Vagina (tissue), 2 donors: ENCODE measurements at regions not wholly inside any gene's neighbourhood (a gene's known extent, or its start where the extent isn't known, plus 50 kb on each side); places are given as distances from the start of the nearest gene placed in this dataset.
"Not testable (repeated sequence)": the region's sequence is repeated elsewhere in the genome, so short reads cannot be mapped to it uniquely, and the experiment has no call there.

Experiments used
- DNase-seq, 2 donors: peaks; one replicate each; pipeline ENCODE4 v3.0.0-alpha.2; 2017; ENCODE audit errors: extremely low spot score in 2 of 2
- H3K27ac ChIP-seq: fragments of 200-600 bp; sonication (generic); one replicate; pipeline ENCODE4 v1.5.1; 2019
- H3K27me3 ChIP-seq: fragments of 200-600 bp; sonication (generic); one replicate; pipeline ENCODE4 v1.5.1; 2019
- H3K36me3 ChIP-seq, 2 donors: fragments of 200-600 bp; sonication (generic); one replicate each; pipeline ENCODE4 v1.5.1; 2017 to 2019
- H3K4me1 ChIP-seq: fragments of 200-600 bp; sonication (generic); one replicate; pipeline ENCODE4 v1.5.1; 2019
- H3K4me3 ChIP-seq, 2 donors: fragments of 200-600 bp; sonication (generic); 1 replicate in 1 of 2; 2 replicates in 1 of 2; pipeline ENCODE4 v1.5.1; 2016 to 2019
- H3K9me3 ChIP-seq: fragments of 200-600 bp; sonication (generic); one replicate; pipeline ENCODE4 v1.5.1; 2019
- CTCF ChIP-seq, 3 experiments: fragments of 450-650 bp in 2 of 3; fragments of 200-600 bp in 1 of 3; sonication (generic) in 1 of 3; IDR thresholded peaks; one replicate each; pipeline ENCODE4 v1.5.1; 2017 to 2019; ENCODE audit warnings: antibody characterized with exemption in 3 of 3, mild to moderate bottlenecking in 2 of 3, moderate library complexity in 2 of 3
- POLR2A ChIP-seq, 2 donors: fragments of 450-650 bp; IDR thresholded peaks; one replicate each; pipeline ENCODE4 v1.6.1; 2017; ENCODE audit warnings: antibody characterized with exemption in 2 of 2, mild to moderate bottlenecking in 2 of 2, moderate library complexity in 2 of 2
- POLR2AphosphoS5 ChIP-seq, 2 donors: sonication (generic); formaldehyde crosslinking; IDR thresholded peaks; one replicate each; pipeline ENCODE4 v1.9.0; 2017; ENCODE audit warnings: antibody characterized with exemption in 2 of 2, mild to moderate bottlenecking in 2 of 2, low read depth in 1 of 2; ENCODE audit not compliant: insufficient read depth in 1 of 2
- intact Hi-C: fragments of 100-400 bp; cut with DNase I; formaldehyde crosslinking; loops from one replicate; pipeline ENCODE4 v1.15.1; 2023

- no peak overlapping the region for H3K4me3 ChIP-seq
Observed at GRCh38 chr5:105619725-105620124, 2051.0 kb downstream of the EFNA5 start.

GRCh38 chr5:105617436-105618215 is 2053.1 kb downstream of the EFNA5 start:
- intact Hi-C loops, result no loop called here
- Histone ChIP-seq H3K9me3 (no peaks in the 10 kb centered on the region), H3K27ac (no peak overlapping the region), H3K27me3 (no peaks in the 10 kb centered on the region), H3K4me1 (no peaks in the 10 kb centered on the region), H3K36me3 (no peaks in the 10 kb centered on the region), H3K4me3 (no peak overlapping the region)
- DNase-seq, result no peak
- TF ChIP-seq CTCF (IDR thresholded peaks at IDR 0.05) (no peak), POLR2AphosphoS5 (IDR thresholded peaks at IDR 0.05; ENCODE audit: insufficient read depth in 1 of 2, low read depth in 1 of 2) (no peak), POLR2A (IDR thresholded peaks at IDR 0.05) (no peak)

More at GRCh38 chr5:105619725-105620124, 2051.0 kb downstream of the EFNA5 start:
- Histone ChIP-seq H3K4me1 (no peaks in the 10 kb centered on the region), H3K36me3 (no peaks in the 10 kb centered on the region), H3K27me3 (no peaks in the 10 kb centered on the region), H3K27ac (no peak overlapping the region), H3K9me3 (no peaks in the 10 kb centered on the region)
- no peak for DNase-seq
- intact Hi-C loops, result no loop called here
- TF ChIP-seq POLR2AphosphoS5 (IDR thresholded peaks at IDR 0.05; ENCODE audit: insufficient read depth in 1 of 2, low read depth in 1 of 2), result no peak
- TF ChIP-seq POLR2A (IDR thresholded peaks at IDR 0.05), result no peak
- no peak for TF ChIP-seq CTCF (IDR thresholded peaks at IDR 0.05)

- Histone ChIP-seq H3K9me3 (no peaks in the 10 kb centered on the region), H3K27ac (no peak overlapping the region), H3K36me3 (no peaks in the 10 kb centered on the region), H3K4me1 (no peaks in the 10 kb centered on the region), H3K4me3 (no peak overlapping the region), H3K27me3 (no peaks in the 10 kb centered on the region)
- no peak for DNase-seq
- TF ChIP-seq CTCF (IDR thresholded peaks at IDR 0.05) (no peak), POLR2AphosphoS5 (IDR thresholded peaks at IDR 0.05; ENCODE audit: insufficient read depth in 1 of 2, low read depth in 1 of 2) (no peak)
- intact Hi-C loops, result no loop called here
Observed at GRCh38 chr5:105616599-105616998, 2054.0 kb upstream of the NUDT12 start.

- H3K27ac ChIP-seq, intact Hi-C loops, H3K27me3 ChIP-seq, H3K4me1 ChIP-seq, DNase-seq, H3K4me3 ChIP-seq, H3K36me3 ChIP-seq, H3K9me3 ChIP-seq: not testable (repeated sequence)
Observed at GRCh38 chr5:105602406-105602805, 2039.8 kb upstream of the NUDT12 start.

GRCh38 chr5:105593011-105593760 is 2030.6 kb upstream of the NUDT12 start:
- Histone ChIP-seq H3K27me3 (no peaks in the 10 kb centered on the region), H3K27ac (no peak overlapping the region), H3K9me3 (no peaks in the 10 kb centered on the region), H3K36me3 (no peaks in the 10 kb centered on the region), H3K4me1 (no peaks in the 10 kb centered on the region), H3K4me3 (no peak overlapping the region)
- DNase-seq, result no peak
- intact Hi-C loops, result no loop called here
- TF ChIP-seq CTCF (IDR thresholded peaks at IDR 0.05), result no peak
- TF ChIP-seq POLR2AphosphoS5 (IDR thresholded peaks at IDR 0.05; ENCODE audit: insufficient read depth in 1 of 2, low read depth in 1 of 2), result no peak
- TF ChIP-seq POLR2A (IDR thresholded peaks at IDR 0.05), result no peak
